PC-3 (cell line): ENCODE measurements at regions not wholly inside any gene's neighbourhood (a gene's known extent, or its start where the extent isn't known, plus 50 kb on each side); places are given as distances from the start of the nearest gene placed in this dataset.

Source experiments
- ATAC-seq: fragments of 200-7000 bp; cut with Tn5 transposase; 2 replicates; pipeline ENCODE4 v1.9.1; 2020; ENCODE audit warnings: mild to moderate bottlenecking, moderate library complexity
- BruUV-seq: library from RNA; stranded (reverse); fragments of 400-500 nt; replicated peaks from 2 replicates; lab custom pipeline; 2021; lab: Mats Ljungman, UMichigan
- CTCF ChIA-PET: fragments of 300-600 bp; sonication (Branson Sonifier 250); formaldehyde crosslinking; loops from one replicate; lab custom pipeline; 2022; ENCODE audit warnings: antibody characterized with exemption; lab: Charles Lee
- POLR2A ChIA-PET: fragments of 300-600 bp; sonication (Branson Sonifier 250); formaldehyde crosslinking; loops from one replicate; lab custom pipeline; 2022; ENCODE audit warnings: antibody characterized with exemption; ENCODE audit not compliant: unreplicated experiment; lab: Charles Lee
- DNase-seq: peaks from one replicate; pipeline ENCODE4 v3.0.0-alpha.2; 2015
- H2AFZ ChIP-seq: fragments of 300-600 bp; sonication (generic); 2 replicates; pipeline ENCODE4 v1.6.0; 2016; ENCODE audit warnings: antibody characterized with exemption, low read length
- H3F3A ChIP-seq: fragments of 300-600 bp; sonication (generic); one replicate; pipeline ENCODE4 v1.6.0; 2017; ENCODE audit warnings: antibody characterized with exemption, low read length, control low read depth, mild to moderate bottlenecking; ENCODE audit not compliant: unreplicated experiment
- H3K27ac ChIP-seq: fragments of 300-600 bp; sonication (generic); 2 replicates; pipeline ENCODE4 v1.5.1; 2016; ENCODE audit warnings: mild to moderate bottlenecking, low read length
- H3K27me3 ChIP-seq: fragments of 300-600 bp; sonication (generic); 2 replicates; pipeline ENCODE4 v1.6.1; 2016; ENCODE audit warnings: low read length, mixed read lengths
- H3K36me3 ChIP-seq: fragments of 300-600 bp; sonication (generic); 2 replicates; pipeline ENCODE4 v1.6.1; 2016; ENCODE audit warnings: low read depth, mixed run types, low read length, mixed read lengths
- H3K4me1 ChIP-seq: fragments of 300-600 bp; sonication (generic); 2 replicates; pipeline ENCODE4 v1.5.1; 2016; ENCODE audit warnings: low read length; ENCODE audit not compliant: insufficient read depth
- H3K4me2 ChIP-seq: fragments of 300-600 bp; sonication (generic); 2 replicates; pipeline ENCODE4 v1.6.0; 2016; ENCODE audit warnings: low read length
- H3K4me3 ChIP-seq: fragments of 300-600 bp; sonication (generic); 2 replicates; pipeline ENCODE4 v1.5.1; 2016; ENCODE audit warnings: mild to moderate bottlenecking, low read length, mixed read lengths
- H3K79me2 ChIP-seq: fragments of 300-600 bp; sonication (generic); 2 replicates; pipeline ENCODE4 v1.6.1; 2017; ENCODE audit warnings: low read length, mixed read lengths
- H3K9ac ChIP-seq: fragments of 300-600 bp; sonication (generic); 2 replicates; pipeline ENCODE4 v1.6.0; 2016; ENCODE audit warnings: mild to moderate bottlenecking, low read length
- H3K9me2 ChIP-seq: fragments of 300-600 bp; sonication (generic); replicated peaks from 2 replicates; pipeline ENCODE4 v1.6.1; 2016; ENCODE audit warnings: mixed run types, low read length, mixed read lengths
- H3K9me3 ChIP-seq: fragments of 300-600 bp; sonication (generic); 2 replicates; pipeline ENCODE4 v1.6.1; 2016; ENCODE audit warnings: low read length, mixed read lengths
- H4K20me1 ChIP-seq: fragments of 300-600 bp; sonication (generic); 2 replicates; pipeline ENCODE4 v1.6.1; 2016; ENCODE audit warnings: low read length, mixed read lengths
- CTCF ChIP-seq: fragments of 300-600 bp; sonication (generic); conservative IDR thresholded peaks from 2 replicates; pipeline ENCODE4 v1.5.1; 2017; ENCODE audit warnings: antibody characterized with exemption, low read depth, mild to moderate bottlenecking, low read length
- EZH2 ChIP-seq: fragments of 300-600 bp; sonication (generic); IDR thresholded peaks from one replicate; pipeline ENCODE4 v1.6.1; 2017; ENCODE audit warnings: antibody characterized with exemption, mild to moderate bottlenecking, low read length; ENCODE audit not compliant: unreplicated experiment
- EZH2phosphoT487 ChIP-seq: fragments of 300-600 bp; sonication (generic); IDR thresholded peaks from 2 replicates; pipeline ENCODE4 v1.6.1; 2018; ENCODE audit warnings: mild to moderate bottlenecking, antibody characterized with exemption, low read length, borderline replicate concordance
- intact Hi-C: fragments of 100-400 bp; cut with micrococcal nuclease; formaldehyde crosslinking; loops from 2 replicates; pipeline ENCODE4 v1.9.0; 2023

DNA sequence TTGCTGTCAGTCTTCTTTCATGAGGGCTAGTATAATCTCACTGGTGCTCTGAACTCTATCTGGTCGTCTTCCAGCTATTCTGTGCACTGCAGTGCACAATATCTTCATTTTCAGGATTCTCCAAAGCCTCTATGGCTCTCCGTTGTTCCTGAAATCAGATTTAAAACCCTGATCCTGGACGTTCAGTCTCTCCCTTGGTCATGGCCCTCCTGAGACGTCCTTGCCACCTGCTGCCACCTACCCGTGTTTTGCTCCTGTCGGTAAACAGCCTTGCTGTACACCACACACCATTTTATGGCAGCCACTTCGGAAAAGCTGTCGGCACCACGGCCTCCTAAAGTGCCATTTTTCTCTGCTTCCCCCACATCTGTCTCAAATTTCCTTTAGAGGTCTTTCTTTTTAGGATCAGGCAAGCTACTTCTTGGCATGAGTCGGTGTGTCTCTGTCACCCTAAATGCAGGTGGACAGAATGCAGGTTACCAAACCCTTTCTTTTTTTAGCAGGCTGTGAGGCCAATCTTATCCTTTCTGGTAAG lies 170.0 kb downstream of the HRH4 start:
- no peaks in the 10 kb centered on the region for H3K9me3 ChIP-seq
- H3K36me3 ChIP-seq: no peaks in the 10 kb centered on the region
- no TSS peak for BruUV-seq
- intact Hi-C loops: no loop called here
- ATAC-seq: no peak
- no peaks in the 10 kb centered on the region for H4K20me1 ChIP-seq
- H3F3A ChIP-seq: no peaks in the 10 kb centered on the region
- no peaks in the 10 kb centered on the region for H3K4me1 ChIP-seq
- H2AFZ ChIP-seq: no peak overlapping the region
- H3K79me2 ChIP-seq: no peaks in the 10 kb centered on the region
- no peak overlapping the region for H3K9ac ChIP-seq
- CTCF ChIA-PET: no interaction called here
- no peak overlapping the region for H3K4me3 ChIP-seq
- H3K27ac ChIP-seq: no peak overlapping the region
- no peak for DNase-seq
- no peaks in the 10 kb centered on the region for H3K9me2 ChIP-seq
- POLR2A ChIA-PET: no interaction called here
- TF ChIP-seq EZH2phosphoT487: no peak
- no peak for TF ChIP-seq EZH2
- TF ChIP-seq CTCF: no peak
- peaks cover 73% of the 10 kb centered on the region for H3K27me3 ChIP-seq
- H3K4me2 ChIP-seq: no peak overlapping the region

DNA sequence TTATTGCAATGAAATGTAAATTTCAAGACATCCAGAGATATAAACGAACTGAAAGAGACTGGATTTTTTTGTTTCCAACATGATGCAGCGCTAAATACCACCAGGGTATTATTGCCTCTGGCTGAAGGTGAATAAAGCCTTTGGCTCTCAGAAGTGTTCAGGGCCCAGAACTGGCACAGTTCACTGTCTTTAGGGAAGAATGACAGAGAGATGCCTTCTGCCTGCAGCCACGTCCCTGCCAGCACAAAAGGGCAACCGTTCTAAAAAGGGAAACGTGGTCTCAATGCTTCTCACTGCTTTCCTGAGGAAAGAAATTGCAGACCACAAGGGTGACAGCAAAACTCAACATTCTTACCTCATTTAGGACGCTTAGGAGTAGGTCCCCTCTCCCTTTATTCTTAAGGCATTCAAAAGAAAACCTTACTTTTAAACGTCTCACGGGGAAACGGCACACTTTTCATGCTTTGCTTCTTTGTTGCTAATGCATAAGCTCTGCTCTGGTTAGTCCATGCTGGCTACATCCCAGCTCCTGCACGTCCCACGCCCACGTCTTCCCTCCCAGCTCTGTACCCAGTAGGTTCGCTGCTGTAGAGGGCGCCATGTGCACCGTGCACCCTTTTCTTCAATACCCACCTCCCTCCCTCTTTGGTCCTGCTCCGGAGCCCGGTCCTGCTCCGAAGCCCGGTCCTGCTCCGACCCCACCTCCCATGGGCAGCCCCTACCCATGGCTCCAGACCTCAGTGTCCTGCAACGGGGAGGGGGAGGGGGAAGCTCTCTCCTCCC lies 171.0 kb downstream of the HRH4 start:
- Histone ChIP-seq H3K4me1 (no peaks in the 10 kb centered on the region), H3K4me2 (no peak overlapping the region), H3K9me2 (no peaks in the 10 kb centered on the region), H3F3A (no peaks in the 10 kb centered on the region), H3K36me3 (no peaks in the 10 kb centered on the region), H3K27ac (no peak overlapping the region), H3K9ac (no peak overlapping the region), H2AFZ (no peak overlapping the region), H4K20me1 (no peaks in the 10 kb centered on the region), H3K27me3 (peaks cover 70% of the 10 kb centered on the region), H3K4me3 (no peak overlapping the region), H3K79me2 (no peaks in the 10 kb centered on the region), H3K9me3 (no peaks in the 10 kb centered on the region)
- ChIA-PET POLR2A (no interaction called here), CTCF (no interaction called here)
- intact Hi-C loops: no loop called here
- TF ChIP-seq CTCF (no peak), EZH2 (no peak), EZH2phosphoT487 (no peak)
- no TSS peak for BruUV-seq
- DNase-seq: no peak
- ATAC-seq: no peak
